ENCODE measurements at regions not wholly inside any gene's neighbourhood (a gene's known extent, or its start where the extent isn't known, plus 50 kb on each side); places are given as distances from the start of the nearest gene placed in this dataset.
A peak's percentile ranks its signal among the peaks of the same experiment; 100 is the strongest.

DNA sequence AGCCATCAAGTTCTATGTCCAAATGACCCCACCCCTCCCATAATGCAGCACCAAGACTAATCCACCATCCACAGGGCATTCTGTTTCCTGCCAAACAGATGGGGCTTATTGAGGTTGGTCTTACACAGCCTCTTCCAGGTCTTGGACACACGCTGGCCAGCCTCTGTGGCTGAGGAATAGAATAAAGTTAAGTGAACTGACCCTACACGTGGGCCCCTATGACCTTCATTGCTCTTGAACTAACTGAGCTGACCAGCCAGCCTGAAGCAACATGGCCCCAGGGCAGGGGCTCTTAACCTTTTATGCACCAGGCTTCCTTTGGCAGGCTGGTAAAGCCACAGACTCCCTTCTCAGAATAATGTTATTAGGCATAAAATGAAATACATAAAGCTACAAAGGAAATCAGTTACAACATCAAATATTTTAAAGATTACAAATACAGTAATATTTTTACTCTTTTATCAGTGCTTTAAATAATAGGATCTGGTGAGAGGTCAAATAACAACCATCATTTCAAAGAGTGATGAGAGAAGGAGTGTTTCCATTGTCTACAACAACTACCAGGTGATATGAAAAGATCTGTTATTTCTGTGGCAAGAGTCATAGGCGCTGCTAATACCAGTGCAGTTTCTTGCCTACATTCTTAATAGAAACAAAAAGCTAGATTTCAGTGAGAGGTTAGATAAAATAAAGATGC is 192.9 kb upstream of the NUDT4 start:
- Histone ChIP-seq H3K27me3 (no peaks in the 10 kb centered on the region), H3K4me1 (peaks cover 3 to 23% of the 10 kb centered on the region in 2 donors), H3K4me3 (no peak overlapping the region), H3K36me3 (no peaks in the 10 kb centered on the region), H3K27ac (peak overlapping the region; percentile 79), H3K9me3 (no peaks in the 10 kb centered on the region)
- TF ChIP-seq, protein P1, sequence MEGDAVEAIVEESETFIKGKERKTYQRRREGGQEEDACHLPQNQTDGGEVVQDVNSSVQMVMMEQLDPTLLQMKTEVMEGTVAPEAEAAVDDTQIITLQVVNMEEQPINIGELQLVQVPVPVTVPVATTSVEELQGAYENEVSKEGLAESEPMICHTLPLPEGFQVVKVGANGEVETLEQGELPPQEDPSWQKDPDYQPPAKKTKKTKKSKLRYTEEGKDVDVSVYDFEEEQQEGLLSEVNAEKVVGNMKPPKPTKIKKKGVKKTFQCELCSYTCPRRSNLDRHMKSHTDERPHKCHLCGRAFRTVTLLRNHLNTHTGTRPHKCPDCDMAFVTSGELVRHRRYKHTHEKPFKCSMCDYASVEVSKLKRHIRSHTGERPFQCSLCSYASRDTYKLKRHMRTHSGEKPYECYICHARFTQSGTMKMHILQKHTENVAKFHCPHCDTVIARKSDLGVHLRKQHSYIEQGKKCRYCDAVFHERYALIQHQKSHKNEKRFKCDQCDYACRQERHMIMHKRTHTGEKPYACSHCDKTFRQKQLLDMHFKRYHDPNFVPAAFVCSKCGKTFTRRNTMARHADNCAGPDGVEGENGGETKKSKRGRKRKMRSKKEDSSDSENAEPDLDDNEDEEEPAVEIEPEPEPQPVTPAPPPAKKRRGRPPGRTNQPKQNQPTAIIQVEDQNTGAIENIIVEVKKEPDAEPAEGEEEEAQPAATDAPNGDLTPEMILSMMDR (IDR thresholded peaks at IDR 0.05) = no peak
- intact Hi-C loops (cut with DNase I) = no loop called here
- no peak for DNase-seq (ENCODE audit: low spot score in 2 of 2)

DNA sequence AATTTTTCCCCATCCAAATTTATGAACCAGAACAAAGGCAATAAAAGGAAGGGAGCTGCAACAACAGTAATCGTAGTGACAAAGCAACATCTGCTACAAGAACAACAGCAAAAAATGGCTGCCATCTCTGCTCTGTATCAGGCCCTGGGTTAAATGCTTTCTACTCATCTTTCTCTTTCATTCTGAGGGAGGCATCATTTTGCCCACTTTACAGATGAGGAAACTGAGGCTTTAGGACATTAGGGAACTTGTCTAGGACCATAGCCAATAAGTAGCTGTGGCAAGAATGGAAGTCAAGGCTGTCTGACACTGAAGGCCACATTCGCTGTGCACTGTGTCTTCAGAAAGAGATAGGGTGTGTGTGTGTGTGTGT is 192.4 kb upstream of the NUDT4 start:
- peak overlapping the region; percentile 79 for H3K27ac ChIP-seq
- H3K4me1 ChIP-seq = peaks cover 3 to 23% of the 10 kb centered on the region in 2 donors
- H3K36me3 ChIP-seq = no peaks in the 10 kb centered on the region
- intact Hi-C loops (cut with DNase I) = no loop called here
- H3K4me3 ChIP-seq = no peak overlapping the region
- H3K27me3 ChIP-seq = no peaks in the 10 kb centered on the region
- DNase-seq (ENCODE audit: low spot score in 2 of 2) = no peak
- TF ChIP-seq, protein P1 (IDR thresholded peaks at IDR 0.05) = no peak
- no peaks in the 10 kb centered on the region for H3K9me3 ChIP-seq

DNA sequence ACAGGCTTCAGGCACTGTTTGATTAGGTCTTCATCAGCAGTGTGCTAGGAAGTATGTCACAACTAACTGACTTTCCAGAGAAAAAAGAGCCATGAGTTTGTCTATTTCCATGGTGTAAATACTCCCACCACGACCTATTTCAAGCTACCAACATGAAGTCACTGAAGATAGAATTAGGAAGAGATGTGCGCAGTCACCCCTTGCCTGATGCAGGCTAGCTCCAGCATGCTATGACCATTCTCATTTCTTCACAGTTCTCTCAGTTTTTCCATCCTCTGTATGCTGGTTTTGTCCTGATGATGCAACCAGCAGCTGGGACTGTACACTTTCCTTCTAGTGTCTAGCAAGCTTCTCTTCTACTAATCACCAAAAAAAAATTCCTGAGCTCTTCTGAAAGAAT is 191.6 kb upstream of the NUDT4 start:
- no peak for DNase-seq (ENCODE audit: low spot score in 2 of 2)
- peak overlapping the region in 1 of 2 donors; percentile 79 for H3K27ac ChIP-seq
- no peaks in the 10 kb centered on the region for H3K36me3 ChIP-seq
- no peaks in the 10 kb centered on the region for H3K9me3 ChIP-seq
- TF ChIP-seq, protein P1 (IDR thresholded peaks at IDR 0.05) = no peak
- peaks cover 3 to 31% of the 10 kb centered on the region in 2 donors for H3K4me1 ChIP-seq
- H3K27me3 ChIP-seq = no peaks in the 10 kb centered on the region
- H3K4me3 ChIP-seq = no peak overlapping the region
- intact Hi-C loops (cut with DNase I) = no loop called here

DNA sequence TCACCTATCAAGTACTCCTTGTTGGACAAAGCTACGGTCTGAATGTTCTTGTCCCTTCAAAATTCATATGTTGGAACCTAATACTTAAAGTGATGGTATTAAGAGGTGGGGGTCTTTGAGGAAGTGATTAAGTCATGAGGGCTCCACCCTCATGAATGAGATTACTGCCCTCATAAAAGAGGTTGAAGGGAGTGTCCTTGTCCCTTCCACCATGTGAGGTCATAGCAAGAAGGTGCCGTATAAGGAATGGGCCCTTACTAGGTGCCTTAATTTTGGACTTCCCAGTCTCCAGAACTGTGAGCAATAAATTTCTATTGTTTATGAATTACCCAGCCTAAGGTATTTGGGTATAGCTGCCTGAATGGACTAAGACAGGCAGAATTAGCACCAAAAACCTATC is 191.1 kb upstream of the NUDT4 start:
- Histone ChIP-seq H3K36me3 (no peaks in the 10 kb centered on the region), H3K4me3 (no peak overlapping the region), H3K27ac (no peak overlapping the region), H3K9me3 (no peaks in the 10 kb centered on the region), H3K27me3 (no peaks in the 10 kb centered on the region), H3K4me1 (peaks cover 3 to 34% of the 10 kb centered on the region in 2 donors)
- intact Hi-C loops (cut with DNase I) = no loop called here
- TF ChIP-seq, protein P1 (IDR thresholded peaks at IDR 0.05) = no peak
- no peak for DNase-seq (ENCODE audit: low spot score in 2 of 2)

DNA sequence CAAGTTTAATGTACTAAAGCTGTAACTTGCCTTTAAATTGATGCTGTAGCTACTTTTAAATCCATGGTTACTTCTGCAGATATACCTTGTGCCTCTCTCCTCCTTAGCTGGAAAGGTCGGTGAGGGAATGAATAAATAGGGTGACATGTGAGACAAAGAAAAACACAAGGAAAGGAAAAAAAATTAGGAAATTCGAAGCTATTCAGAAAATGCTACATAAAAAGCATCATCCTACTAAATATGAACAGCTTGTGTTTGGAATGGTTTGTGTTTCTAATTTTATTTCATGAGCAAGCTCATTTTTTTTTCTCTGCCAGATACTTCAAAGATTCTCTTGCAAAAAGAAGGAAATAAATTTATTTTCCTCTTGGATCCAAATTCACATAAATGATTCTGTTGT is 186.3 kb upstream of the NUDT4 start:
- intact Hi-C loops (cut with DNase I) = loop anchor here (2.0 to 5.0 kb wide), 3 partner anchors 46 to 186 kb away; partner anchors contain the start of gene NUDT4
- Histone ChIP-seq H3K9me3 (no peaks in the 10 kb centered on the region), H3K4me3 (peak overlapping the region; percentile 28 to 29), H3K27ac (peak overlapping the region; percentile 71 to 83), H3K4me1 (peaks cover 0 to 17% of the 10 kb centered on the region in 2 donors), H3K36me3 (no peaks in the 10 kb centered on the region), H3K27me3 (no peaks in the 10 kb centered on the region)
- no peak for DNase-seq (ENCODE audit: low spot score in 2 of 2)
- TF ChIP-seq, protein P1 (IDR thresholded peaks at IDR 0.05) = no peak
